RWPE2 (cell line): ENCODE measurements at regions not wholly inside any gene's neighbourhood (a gene's known extent, or its start where the extent isn't known, plus 50 kb on each side); places are given as distances from the start of the nearest gene placed in this dataset.

Experiments used
- ATAC-seq: fragments of 200-7000 bp; cut with Tn5 transposase; 3 replicates; pipeline ENCODE4 v1.9.1; 2021; ENCODE audit warnings: low read depth
- DNase-seq: peaks from one replicate; pipeline ENCODE4 v3.0.0-alpha.2; 2020; ENCODE audit warnings: low spot score
- H3K27ac ChIP-seq: fragments of 450-650 bp; 2 replicates; pipeline ENCODE4 v1.5.1; 2017; ENCODE audit warnings: mild to moderate bottlenecking; ENCODE audit not compliant: poor library complexity, severe bottlenecking
- H3K27me3 ChIP-seq: fragments of 250-450 bp; sonication (Bioruptor Pico); 2 replicates; pipeline ENCODE4 v1.5.1; 2021; ENCODE audit warnings: mild to moderate bottlenecking, moderate library complexity; ENCODE audit not compliant: insufficient read depth, poor library complexity, severe bottlenecking
- H3K36me3 ChIP-seq: fragments of 250-450 bp; sonication (Bioruptor Pico); 2 replicates; pipeline ENCODE4 v1.5.1; 2020; ENCODE audit warnings: low read depth, mild to moderate bottlenecking, moderate library complexity
- H3K4me1 ChIP-seq: fragments of 250-450 bp; sonication (Bioruptor Pico); 2 replicates; pipeline ENCODE4 v1.5.1; 2021; ENCODE audit warnings: mild to moderate bottlenecking, moderate library complexity; ENCODE audit not compliant: insufficient read depth, poor library complexity, severe bottlenecking
- H3K4me3 ChIP-seq: fragments of 250-450 bp; sonication (Bioruptor Pico); 2 replicates; pipeline ENCODE4 v1.5.1; 2021; ENCODE audit warnings: mild to moderate bottlenecking, moderate library complexity; ENCODE audit not compliant: severe bottlenecking
- H3K9me3 ChIP-seq: fragments of 250-450 bp; sonication (Bioruptor Pico); 2 replicates; pipeline ENCODE4 v1.5.1; 2021; ENCODE audit warnings: mild to moderate bottlenecking, moderate library complexity; ENCODE audit not compliant: severe bottlenecking
- CTCF ChIP-seq: fragments of 450-650 bp; IDR thresholded peaks from one replicate; pipeline ENCODE4 v1.5.1; 2017; ENCODE audit warnings: mild to moderate bottlenecking, moderate library complexity; ENCODE audit not compliant: poor library complexity, severe bottlenecking

DNA sequence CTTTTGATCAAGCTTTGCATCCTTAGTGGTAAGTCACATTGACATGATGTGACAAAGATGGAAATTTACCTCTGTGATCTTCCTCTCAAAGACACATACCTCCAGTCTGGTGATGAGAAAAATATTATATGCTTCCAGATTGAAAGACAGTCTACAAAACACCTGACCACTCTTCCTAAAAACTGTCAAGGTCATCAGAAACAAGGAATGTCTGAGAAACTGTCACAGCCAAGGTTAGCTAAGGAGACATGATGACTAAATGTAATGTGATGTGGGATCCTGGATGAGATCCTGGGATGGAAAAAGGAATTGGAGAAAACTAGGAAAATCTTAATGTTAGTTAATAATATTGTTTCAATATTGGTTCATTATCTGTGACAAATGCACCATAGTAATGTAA, 226.6 kb upstream of the ST6GAL2 start:
- no peak overlapping the region for H3K27ac ChIP-seq
- DNase-seq (no peak), ATAC-seq (no peak)
- no peaks in the 10 kb centered on the region for H3K36me3 ChIP-seq
- H3K9me3 ChIP-seq: no peaks in the 10 kb centered on the region
- H3K4me3 ChIP-seq: no peak overlapping the region
- no peak for TF ChIP-seq CTCF
- no peaks in the 10 kb centered on the region for H3K4me1 ChIP-seq
- no peaks in the 10 kb centered on the region for H3K27me3 ChIP-seq

DNA sequence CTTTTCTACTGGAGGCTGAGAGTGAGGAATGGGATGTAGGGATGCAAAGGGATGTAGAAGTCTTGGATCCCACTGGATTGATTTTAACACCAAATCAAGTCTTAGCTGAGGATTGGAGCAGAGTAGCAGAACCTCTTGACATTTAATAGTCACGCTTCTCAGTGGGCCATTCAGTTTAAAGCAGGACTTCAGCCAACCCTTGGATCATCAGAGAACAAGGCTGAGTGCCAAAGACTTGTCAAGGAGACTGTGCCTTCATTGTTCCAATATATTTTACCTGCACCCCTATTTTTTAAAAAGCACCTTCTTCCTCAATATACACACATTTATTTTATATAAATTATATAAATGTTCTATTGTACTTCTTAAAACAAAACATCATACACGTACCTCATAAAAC, 242.4 kb upstream of the ST6GAL2 start:
- no peak overlapping the region for H3K4me3 ChIP-seq
- H3K4me1 ChIP-seq: no peaks in the 10 kb centered on the region
- no peak for TF ChIP-seq CTCF
- no peaks in the 10 kb centered on the region for H3K36me3 ChIP-seq
- H3K27me3 ChIP-seq: peaks cover 4% of the 10 kb centered on the region
- DNase-seq (no peak), ATAC-seq (no peak)
- no peaks in the 10 kb centered on the region for H3K9me3 ChIP-seq
- no peak overlapping the region for H3K27ac ChIP-seq

GRCh38 chr2:107132070-107132469, 246.1 kb upstream of the ST6GAL2 start:
- Histone ChIP-seq H3K4me3 (no peak overlapping the region), H3K27ac (no peak overlapping the region), H3K27me3 (peaks cover 4% of the 10 kb centered on the region), H3K4me1 (no peaks in the 10 kb centered on the region), H3K36me3 (no peaks in the 10 kb centered on the region), H3K9me3 (no peaks in the 10 kb centered on the region)
- DNase-seq (no peak), ATAC-seq (no peak)
- no peak for TF ChIP-seq CTCF

- Histone ChIP-seq H3K4me1 (no peaks in the 10 kb centered on the region), H3K36me3 (no peaks in the 10 kb centered on the region), H3K9me3 (no peaks in the 10 kb centered on the region), H3K27ac (no peak overlapping the region), H3K4me3 (no peak overlapping the region), H3K27me3 (peaks cover 4% of the 10 kb centered on the region)
- ATAC-seq (no peak), DNase-seq (no peak)
- TF ChIP-seq CTCF: no peak
These were observed 246.8 kb upstream of the ST6GAL2 start for GRCh38 chr2:107132746-107133145.

DNA sequence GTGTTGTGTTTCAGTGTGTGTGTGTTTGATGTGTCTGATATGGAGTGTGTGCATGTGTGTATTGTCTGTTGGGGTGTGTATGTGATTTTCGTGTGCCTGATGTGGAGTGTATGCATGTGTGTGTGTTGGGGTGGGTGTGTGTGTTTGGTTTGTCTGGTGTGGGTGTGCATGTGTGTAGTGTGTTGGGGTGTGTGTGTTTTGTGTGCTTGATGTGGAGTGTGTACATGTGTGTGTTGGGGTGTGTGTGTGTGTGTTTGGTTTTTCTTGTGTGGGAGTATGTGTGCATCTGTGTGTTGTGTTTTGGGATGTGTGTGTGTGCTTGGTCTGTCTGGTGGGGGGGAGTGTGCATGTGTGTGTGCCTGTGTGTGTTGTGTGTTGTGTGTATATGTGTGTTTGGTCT, 247.4 kb upstream of the ST6GAL2 start:
- no peak overlapping the region for H3K27ac ChIP-seq
- no peak for TF ChIP-seq CTCF
- H3K27me3 ChIP-seq: peaks cover 4% of the 10 kb centered on the region
- H3K36me3 ChIP-seq: no peaks in the 10 kb centered on the region
- no peaks in the 10 kb centered on the region for H3K4me1 ChIP-seq
- no peak overlapping the region for H3K4me3 ChIP-seq
- DNase-seq (no peak), ATAC-seq (no peak)
- H3K9me3 ChIP-seq: no peaks in the 10 kb centered on the region
